AG04449 (cell line): ENCODE measurements at regions not wholly inside any gene's neighbourhood (a gene's known extent, or its start where the extent isn't known, plus 50 kb on each side); places are given as distances from the start of the nearest gene placed in this dataset.
"Not testable (repeated sequence)": the region's sequence is repeated elsewhere in the genome, so short reads cannot be mapped to it uniquely, and the experiment has no call there.

Experiments
- CTCF ChIA-PET: fragments of 350-600 bp; formaldehyde crosslinking; extraction: SDS; loops from one replicate; lab custom pipeline; 2021; ENCODE audit warnings: antibody characterized with exemption; lab: Yijun Ruan, JAX
- POLR2A ChIA-PET: fragments of 400-600, 350-600 bp; formaldehyde crosslinking; extraction: SDS; loops from one replicate; lab custom pipeline; 2020; ENCODE audit warnings: antibody characterized with exemption, inconsistent platforms; lab: Yijun Ruan, JAX
- DNase-seq: peaks from one replicate; pipeline ENCODE4 v3.0.0-alpha.2; 2010; ENCODE audit warnings: low read depth, low spot score
- H3K4me3 ChIP-seq: 2 replicates; pipeline ENCODE4 v1.5.1; 2011; ENCODE audit warnings: low read depth, mild to moderate bottlenecking, control low read depth, low read length
- CTCF ChIP-seq: IDR thresholded peaks from one replicate; pipeline ENCODE4 v1.5.1; 2011; ENCODE audit warnings: mild to moderate bottlenecking, moderate library complexity, low read length, control low read depth, inconsistent platforms; ENCODE audit not compliant: insufficient read depth; ENCODE audit errors: missing control alignments

- H3K4me3 ChIP-seq = no peak overlapping the region
- TF ChIP-seq CTCF = no peak
- CTCF ChIA-PET = no interaction called here
- DNase-seq = no peak
- POLR2A ChIA-PET = no interaction called here
These were observed 370.2 kb upstream of the SFSWAP start for GRCh38 chr12:131340616-131341210.

- DNase-seq, POLR2A ChIA-PET, CTCF ChIA-PET, H3K4me3 ChIP-seq: not testable (repeated sequence)
These were observed 369.3 kb upstream of the SFSWAP start for GRCh38 chr12:131341608-131342007.

- H3K4me3 ChIP-seq, POLR2A ChIA-PET, CTCF ChIA-PET, DNase-seq: not testable (repeated sequence)
These were observed 367.5 kb upstream of the SFSWAP start for GRCh38 chr12:131343436-131343835.

GRCh38 chr12:131344715-131345520 is 366.0 kb upstream of the SFSWAP start:
- POLR2A ChIA-PET, H3K4me3 ChIP-seq, DNase-seq, CTCF ChIA-PET: not testable (repeated sequence)

DNA sequence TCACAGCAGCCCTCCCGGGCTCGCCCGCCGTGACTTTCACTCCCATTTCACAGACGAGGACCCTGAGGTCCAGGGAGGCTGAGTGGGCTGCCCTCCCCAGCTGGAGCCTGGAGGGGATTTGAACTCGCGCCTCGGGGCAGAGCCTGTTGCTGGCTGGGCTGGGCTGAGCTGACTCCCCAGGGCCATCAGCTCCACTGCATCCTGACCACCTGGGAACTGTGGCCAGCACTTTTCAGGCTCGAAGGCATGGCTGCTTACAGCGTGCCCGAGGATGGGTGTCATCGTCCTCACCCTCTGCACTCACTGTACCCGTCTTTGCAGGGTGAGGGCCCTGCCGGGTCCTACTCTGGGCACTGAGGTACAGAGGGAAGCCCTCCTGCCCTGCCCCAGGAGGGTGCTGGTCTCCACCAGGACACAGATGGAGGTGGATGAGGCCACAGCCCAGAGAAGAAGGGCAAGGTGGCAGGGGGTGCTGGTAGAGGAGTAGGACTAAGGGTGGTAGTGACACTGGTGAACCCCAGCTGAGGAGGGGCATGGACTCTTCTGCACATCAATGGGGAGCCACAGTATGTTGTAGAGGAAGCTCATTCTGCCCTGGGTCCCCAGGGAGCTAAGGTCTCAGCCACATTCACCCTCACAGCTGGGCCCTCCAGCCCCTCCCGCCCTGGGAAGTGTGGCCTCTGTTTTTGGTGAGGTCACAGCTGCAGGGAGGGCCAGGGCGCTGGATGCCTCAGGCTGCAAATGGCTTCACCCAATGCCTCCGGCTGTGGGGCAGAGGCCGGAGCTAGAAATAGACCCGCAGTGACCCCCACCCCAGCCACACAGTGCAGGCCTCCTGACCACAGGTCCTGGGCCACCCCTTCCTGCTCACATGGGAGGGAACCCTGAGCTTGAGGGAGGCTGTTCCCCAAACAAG is 365.1 kb upstream of the SFSWAP start:
- ChIA-PET POLR2A (no interaction called here), CTCF (no interaction called here)
- DNase-seq = no peak
- TF ChIP-seq CTCF = no peak
- no peak overlapping the region for H3K4me3 ChIP-seq

DNA sequence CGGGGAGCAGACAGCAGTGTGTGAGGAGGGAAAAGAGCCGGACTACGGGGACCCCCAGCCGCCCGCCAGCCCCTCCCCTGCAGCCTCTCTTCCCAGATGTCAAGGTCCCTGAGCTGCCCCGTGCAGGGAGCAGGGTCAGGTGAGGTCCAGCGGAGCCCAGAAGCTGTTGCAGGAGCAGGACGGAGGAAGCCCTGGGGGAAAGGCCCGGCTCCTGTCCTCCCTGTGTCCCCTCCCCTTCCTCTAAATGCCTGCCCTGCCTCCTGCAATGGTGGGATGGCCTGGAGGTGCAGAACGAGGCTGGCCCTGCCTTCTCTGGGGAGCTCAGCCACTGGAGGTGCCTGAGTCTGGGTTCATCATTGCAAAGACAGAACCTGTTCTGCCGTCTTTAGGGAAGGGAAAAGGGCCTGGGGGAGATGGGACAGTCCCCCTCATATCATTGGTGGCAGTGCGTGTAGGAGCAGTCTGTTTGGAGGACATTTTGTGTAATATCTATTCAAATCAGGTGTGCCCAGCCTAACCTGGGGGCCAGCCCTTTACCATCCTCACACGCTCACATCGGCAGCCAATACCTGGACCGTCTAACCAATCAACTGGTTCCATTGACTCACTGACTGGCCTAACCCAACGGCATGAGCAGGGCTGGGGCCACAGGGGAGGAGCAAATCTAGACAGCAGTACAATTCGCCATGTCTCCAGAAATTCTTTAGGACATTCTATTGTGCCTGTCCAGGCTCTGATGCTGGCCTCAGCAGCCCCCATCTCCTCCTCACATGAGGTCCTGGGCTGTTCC is 364.1 kb upstream of the SFSWAP start:
- ChIA-PET CTCF (no interaction called here), POLR2A (no interaction called here)
- no peak for DNase-seq
- no peak for TF ChIP-seq CTCF
- H3K4me3 ChIP-seq = no peak overlapping the region

DNA sequence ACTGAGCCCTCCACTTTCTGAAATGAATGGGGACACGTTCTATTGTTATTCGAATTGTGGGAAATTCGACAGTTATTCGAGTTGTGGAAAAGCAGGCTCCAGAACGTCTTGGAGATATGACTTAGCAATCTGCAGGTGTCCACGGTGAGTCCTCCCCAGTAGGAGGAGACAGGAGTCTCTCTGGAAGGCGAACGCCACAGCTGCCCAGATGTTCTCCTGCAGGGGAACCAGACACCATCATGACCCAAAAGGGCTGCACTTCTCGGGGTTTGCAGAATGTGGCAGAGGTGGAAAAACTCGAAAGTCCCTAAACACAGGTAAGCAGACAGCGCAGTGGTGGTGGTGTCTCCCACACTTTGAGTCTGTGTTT is 363.6 kb upstream of the SFSWAP start:
- no peak overlapping the region for H3K4me3 ChIP-seq
- no peak for TF ChIP-seq CTCF
- ChIA-PET CTCF (no interaction called here), POLR2A (no interaction called here)
- DNase-seq = no peak
